ENCODE measurements at regions not wholly inside any gene's neighbourhood (a gene's known extent, or its start where the extent isn't known, plus 50 kb on each side); places are given as distances from the start of the nearest gene placed in this dataset.

DNA sequence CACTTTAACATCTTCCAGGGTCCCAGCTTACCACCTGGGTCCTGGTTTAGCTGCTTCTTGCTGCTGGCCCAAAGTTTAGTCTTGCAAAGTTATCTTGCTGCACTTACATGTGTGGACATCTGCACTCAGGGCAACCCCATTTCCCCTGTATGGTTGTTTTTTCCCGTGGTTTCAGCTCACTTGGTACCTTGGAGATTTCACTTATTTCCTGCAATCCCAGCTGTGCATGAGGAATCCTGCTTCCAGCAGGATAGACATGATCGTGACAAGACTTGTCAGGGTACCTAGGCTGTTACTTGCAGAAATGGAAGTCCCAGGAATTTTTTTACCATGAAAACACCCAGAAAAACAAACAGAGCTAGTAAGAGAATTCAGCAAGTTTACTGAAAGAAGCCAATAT lies 95.9 kb upstream of the LEP start:
- no peak overlapping the region for H3K27ac ChIP-seq (ENCODE audit: insufficient read depth in 1 of 2, low read depth in 1 of 2, low read length in 2 of 2, poor library complexity in 1 of 2, severe bottlenecking in 2 of 2)
- no peak for DNase-seq

DNA sequence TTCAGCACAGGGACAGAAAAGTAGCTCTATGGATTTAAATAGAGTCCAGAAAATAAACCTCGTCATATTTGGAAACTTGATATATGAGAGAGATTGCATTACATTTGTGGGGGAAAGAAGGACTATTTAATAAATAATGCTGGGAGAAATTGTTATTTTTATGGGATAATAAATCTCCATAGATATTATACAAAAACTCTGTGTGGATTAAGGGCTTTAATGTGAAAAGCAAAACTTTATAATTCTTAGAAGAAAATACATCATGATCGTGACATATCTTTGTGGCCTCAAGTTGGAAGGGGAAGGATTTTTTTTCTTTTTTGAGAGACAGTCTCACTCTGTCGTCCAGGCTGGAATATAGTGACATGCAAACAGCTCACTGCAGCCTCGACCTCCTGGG lies 95.0 kb upstream of the LEP start:
- 100% methylated on average over 2 of the region's 4 CpGs for WGBS (ENCODE audit: insufficient coverage)
- ChIA-PET POLR2A (no interaction called here), CTCF (interaction anchor here (1.1 to 1.7 kb wide), 4 partner anchors 10 to 72 kb away, joined by 3 to 4 read pairs (median 4); no protein-coding TSS in a partner anchor)
- H3K4me1 ChIP-seq (ENCODE audit: control extremely low read depth in 1 of 4, control insufficient read depth in 4 of 4, insufficient read depth in 4 of 4, low read length in 3 of 4), result no peaks in the 10 kb centered on the region
- peaks cover 0 to 9% (median 2%) of the 10 kb centered on the region in 5 experiments for H3K9me3 ChIP-seq (ENCODE audit: control extremely low read depth in 1 of 5, control insufficient read depth in 4 of 5, insufficient read depth in 2 of 5, low read depth in 1 of 5, low read length in 4 of 5)
- no peak overlapping the region for H3K4me3 ChIP-seq (ENCODE audit: control insufficient read depth in 1 of 7, extremely low read depth in 1 of 7, insufficient read depth in 4 of 7, low read depth in 2 of 7, low read length in 6 of 7)
- H3K27ac ChIP-seq (ENCODE audit: insufficient read depth in 1 of 2, low read depth in 1 of 2, low read length in 2 of 2, poor library complexity in 1 of 2, severe bottlenecking in 2 of 2), result no peak overlapping the region
- H3K36me3 ChIP-seq (ENCODE audit: control insufficient read depth in 4 of 4, insufficient read depth in 4 of 4, low read length in 3 of 4), result no peaks in the 10 kb centered on the region
- DNase-seq, result no peak
- H3K27me3 ChIP-seq (replicated peaks in 2 of 5; ENCODE audit: control insufficient read depth in 4 of 5, insufficient read depth in 5 of 5, low read length in 4 of 5), result peaks cover 0 to 14% (median 11%) of the 10 kb centered on the region in 5 experiments

More for the DNA sequence above, 95.9 kb upstream of the LEP start:
- WGBS (ENCODE audit: insufficient coverage), result 54% methylated on average over 2 of the region's 2 CpGs
- ChIA-PET CTCF (interaction anchor here (1.1 to 1.3 kb wide), 2 partner anchors 9 to 73 kb away, joined by 3 to 4 read pairs; no protein-coding TSS in a partner anchor), POLR2A (interaction anchor here (0.7 kb wide), 1 partner anchor 131 kb away, joined by 5 read pairs; no protein-coding TSS in a partner anchor)
- H3K4me1 ChIP-seq (ENCODE audit: control extremely low read depth in 1 of 4, control insufficient read depth in 4 of 4, insufficient read depth in 4 of 4, low read length in 3 of 4), result no peaks in the 10 kb centered on the region
- H3K4me3 ChIP-seq (ENCODE audit: control insufficient read depth in 1 of 7, extremely low read depth in 1 of 7, insufficient read depth in 4 of 7, low read depth in 2 of 7, low read length in 6 of 7), result no peak overlapping the region
- H3K27me3 ChIP-seq (replicated peaks in 2 of 5; ENCODE audit: control insufficient read depth in 4 of 5, insufficient read depth in 5 of 5, low read length in 4 of 5), result peaks cover 0 to 14% (median 11%) of the 10 kb centered on the region in 5 experiments
- H3K36me3 ChIP-seq (ENCODE audit: control insufficient read depth in 4 of 4, insufficient read depth in 4 of 4, low read length in 3 of 4), result no peaks in the 10 kb centered on the region
- peaks cover 0 to 15% (median 5%) of the 10 kb centered on the region in 5 experiments for H3K9me3 ChIP-seq (ENCODE audit: control extremely low read depth in 1 of 5, control insufficient read depth in 4 of 5, insufficient read depth in 2 of 5, low read depth in 1 of 5, low read length in 4 of 5)

DNA sequence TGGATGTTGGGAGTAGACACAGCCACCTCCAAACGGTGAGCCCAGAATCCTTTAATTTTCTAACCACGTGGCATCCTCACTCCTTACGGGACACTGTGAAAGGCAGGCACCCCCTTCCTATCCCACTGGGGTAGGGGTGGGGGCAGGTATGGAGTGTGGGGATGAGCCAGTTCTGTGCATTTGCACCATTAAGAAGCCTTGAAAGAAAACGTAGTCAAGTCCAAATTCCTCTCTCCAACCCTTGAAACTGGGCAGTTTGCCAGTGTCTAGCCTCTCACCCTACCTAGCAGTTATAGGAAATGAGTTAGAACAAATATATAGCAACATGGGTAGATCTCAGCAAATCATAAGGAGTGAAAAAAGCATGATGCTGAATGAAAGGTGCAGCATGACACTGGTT lies 92.4 kb upstream of the LEP start:
- WGBS (ENCODE audit: insufficient coverage), result 83% methylated on average over 1 of the region's 4 CpGs
- peaks cover 0 to 17% (median 11%) of the 10 kb centered on the region in 5 experiments for H3K27me3 ChIP-seq (replicated peaks in 2 of 5; ENCODE audit: control insufficient read depth in 4 of 5, insufficient read depth in 5 of 5, low read length in 4 of 5)
- no peaks in the 10 kb centered on the region for H3K36me3 ChIP-seq (ENCODE audit: control insufficient read depth in 4 of 4, insufficient read depth in 4 of 4, low read length in 3 of 4)
- POLR2A ChIA-PET, result no interaction called here
- peaks cover 0 to 3% (median 0%) of the 10 kb centered on the region in 5 experiments for H3K9me3 ChIP-seq (ENCODE audit: control extremely low read depth in 1 of 5, control insufficient read depth in 4 of 5, insufficient read depth in 2 of 5, low read depth in 1 of 5, low read length in 4 of 5)
- peak in 1 of 3 donors; percentile 28 for DNase-seq
- H3K27ac ChIP-seq (ENCODE audit: insufficient read depth in 1 of 2, low read depth in 1 of 2, low read length in 2 of 2, poor library complexity in 1 of 2, severe bottlenecking in 2 of 2), result no peak overlapping the region
- H3K4me3 ChIP-seq (ENCODE audit: control insufficient read depth in 1 of 7, extremely low read depth in 1 of 7, insufficient read depth in 4 of 7, low read depth in 2 of 7, low read length in 6 of 7), result no peak overlapping the region
- no peaks in the 10 kb centered on the region for H3K4me1 ChIP-seq (ENCODE audit: control extremely low read depth in 1 of 4, control insufficient read depth in 4 of 4, insufficient read depth in 4 of 4, low read length in 3 of 4)
- CTCF ChIA-PET, result no interaction called here

DNA sequence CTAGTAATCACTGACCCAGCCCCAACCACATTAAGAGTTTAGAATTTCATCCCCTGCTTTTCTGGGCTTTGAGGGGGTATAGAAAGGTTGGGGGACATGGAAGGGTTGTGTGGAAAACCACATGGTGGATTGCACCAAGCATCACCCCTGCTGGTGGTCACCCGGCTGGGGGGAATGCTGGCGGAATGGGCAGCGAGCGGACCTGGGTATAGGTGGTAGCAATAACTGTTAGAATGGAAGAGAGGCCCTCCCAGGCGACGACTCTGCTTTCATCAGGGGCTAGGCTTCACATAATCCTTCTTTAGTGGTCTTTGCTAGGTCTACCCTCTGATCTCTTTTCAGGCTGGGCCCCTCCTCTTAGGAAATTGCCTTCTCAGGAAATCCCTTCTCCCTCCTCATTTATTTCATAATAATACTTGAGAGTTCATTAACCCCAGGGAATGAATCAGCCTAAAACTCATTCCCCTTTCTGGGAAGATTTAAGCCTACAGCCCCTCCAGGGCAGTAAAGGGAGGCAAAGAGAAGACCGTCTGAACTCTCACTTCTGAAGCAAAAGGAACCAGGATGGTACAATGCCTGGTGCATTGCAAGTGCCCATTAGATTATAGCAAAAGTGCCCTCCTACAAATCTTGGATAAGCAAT lies 90.7 kb upstream of the LEP start:
- Histone ChIP-seq H3K27ac (ENCODE audit: insufficient read depth in 1 of 2, low read depth in 1 of 2, low read length in 2 of 2, poor library complexity in 1 of 2, severe bottlenecking in 2 of 2) (no peak overlapping the region), H3K9me3 (ENCODE audit: control extremely low read depth in 1 of 5, control insufficient read depth in 4 of 5, insufficient read depth in 2 of 5, low read depth in 1 of 5, low read length in 4 of 5) (no peaks in the 10 kb centered on the region), H3K4me1 (ENCODE audit: control extremely low read depth in 1 of 4, control insufficient read depth in 4 of 4, insufficient read depth in 4 of 4, low read length in 3 of 4) (peaks cover 0 to 7% (median 2%) of the 10 kb centered on the region in 4 experiments), H3K4me3 (ENCODE audit: control insufficient read depth in 1 of 7, extremely low read depth in 1 of 7, insufficient read depth in 4 of 7, low read depth in 2 of 7, low read length in 6 of 7) (no peak overlapping the region), H3K27me3 (replicated peaks in 2 of 5; ENCODE audit: control insufficient read depth in 4 of 5, insufficient read depth in 5 of 5, low read length in 4 of 5) (peaks cover 0 to 17% (median 11%) of the 10 kb centered on the region in 5 experiments), H3K36me3 (ENCODE audit: control insufficient read depth in 4 of 4, insufficient read depth in 4 of 4, low read length in 3 of 4) (no peaks in the 10 kb centered on the region)
- WGBS (ENCODE audit: insufficient coverage), result 100% methylated on average over 2 of the region's 7 CpGs
- no peak for DNase-seq
- ChIA-PET CTCF (no interaction called here), POLR2A (no interaction called here)

DNA sequence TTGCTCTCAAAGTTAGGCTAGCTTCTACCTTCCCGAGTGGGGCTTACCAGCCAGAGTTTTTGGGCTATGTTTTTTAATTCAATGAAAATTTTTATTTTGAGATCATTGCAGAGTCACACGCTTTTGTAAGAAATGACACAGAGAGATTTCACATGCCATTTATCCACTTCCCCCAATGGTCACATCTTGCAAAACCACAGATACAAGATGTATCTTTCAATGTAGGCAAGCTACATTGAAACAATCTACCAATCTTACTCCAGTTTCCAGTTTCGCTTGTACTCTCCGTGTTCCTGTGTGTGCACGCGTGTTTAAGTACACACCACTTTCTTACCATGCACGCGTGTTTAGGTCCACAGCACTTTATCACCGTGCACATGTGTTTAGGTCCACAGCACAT lies 89.4 kb upstream of the LEP start:
- Histone ChIP-seq H3K9me3 (ENCODE audit: control extremely low read depth in 1 of 5, control insufficient read depth in 4 of 5, insufficient read depth in 2 of 5, low read depth in 1 of 5, low read length in 4 of 5) (no peaks in the 10 kb centered on the region), H3K4me3 (ENCODE audit: control insufficient read depth in 1 of 7, extremely low read depth in 1 of 7, insufficient read depth in 4 of 7, low read depth in 2 of 7, low read length in 6 of 7) (no peak overlapping the region), H3K4me1 (ENCODE audit: control extremely low read depth in 1 of 4, control insufficient read depth in 4 of 4, insufficient read depth in 4 of 4, low read length in 3 of 4) (peaks cover 0 to 10% (median 4%) of the 10 kb centered on the region in 4 experiments), H3K36me3 (ENCODE audit: control insufficient read depth in 4 of 4, insufficient read depth in 4 of 4, low read length in 3 of 4) (no peaks in the 10 kb centered on the region), H3K27me3 (replicated peaks in 2 of 5; ENCODE audit: control insufficient read depth in 4 of 5, insufficient read depth in 5 of 5, low read length in 4 of 5) (peaks cover 0 to 17% (median 11%) of the 10 kb centered on the region in 5 experiments), H3K27ac (ENCODE audit: insufficient read depth in 1 of 2, low read depth in 1 of 2, low read length in 2 of 2, poor library complexity in 1 of 2, severe bottlenecking in 2 of 2) (no peak overlapping the region)
- CTCF ChIA-PET, result no interaction called here
- POLR2A ChIA-PET, result no interaction called here
- WGBS (ENCODE audit: insufficient coverage), result 93% methylated on average over 8 of the region's 9 CpGs
- peak in 1 of 3 donors; percentile 17 for DNase-seq

DNA sequence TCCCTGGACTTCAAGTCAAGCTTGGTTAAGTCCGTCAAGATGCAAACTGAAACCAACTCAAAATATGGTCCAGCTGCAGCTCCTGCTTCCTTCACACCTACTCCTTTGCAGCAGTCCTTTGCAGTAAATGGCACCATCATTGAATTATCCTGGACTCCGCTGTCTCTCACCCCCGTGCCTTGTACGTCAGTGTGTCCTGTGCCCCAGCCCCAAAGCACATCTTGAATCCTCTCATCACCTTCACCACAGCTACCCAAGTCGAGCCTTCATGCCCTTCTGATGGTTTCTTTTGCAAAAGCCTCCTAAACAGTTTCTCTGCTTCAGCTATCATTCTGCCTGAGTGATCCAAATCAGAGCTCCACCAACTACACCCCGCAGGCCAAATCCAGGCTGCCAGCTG lies 88.4 kb upstream of the LEP start:
- H3K27me3 ChIP-seq (replicated peaks in 2 of 5; ENCODE audit: control insufficient read depth in 4 of 5, insufficient read depth in 5 of 5, low read length in 4 of 5), result peaks cover 0 to 17% (median 11%) of the 10 kb centered on the region in 5 experiments
- ChIA-PET POLR2A (no interaction called here), CTCF (interaction anchor here (1.0 kb wide), 1 partner anchor 16 kb away, joined by 8 read pairs; no protein-coding TSS in a partner anchor)
- H3K27ac ChIP-seq (ENCODE audit: insufficient read depth in 1 of 2, low read depth in 1 of 2, low read length in 2 of 2, poor library complexity in 1 of 2, severe bottlenecking in 2 of 2), result no peak overlapping the region
- H3K4me1 ChIP-seq (ENCODE audit: control extremely low read depth in 1 of 4, control insufficient read depth in 4 of 4, insufficient read depth in 4 of 4, low read length in 3 of 4), result peaks cover 0 to 10% (median 4%) of the 10 kb centered on the region in 4 experiments
- H3K4me3 ChIP-seq (ENCODE audit: control insufficient read depth in 1 of 7, extremely low read depth in 1 of 7, insufficient read depth in 4 of 7, low read depth in 2 of 7, low read length in 6 of 7), result no peak overlapping the region
- H3K9me3 ChIP-seq (ENCODE audit: control extremely low read depth in 1 of 5, control insufficient read depth in 4 of 5, insufficient read depth in 2 of 5, low read depth in 1 of 5, low read length in 4 of 5), result no peaks in the 10 kb centered on the region
- WGBS (ENCODE audit: insufficient coverage), result 95% methylated on average over 5 of the region's 6 CpGs
- no peak for DNase-seq
- no peaks in the 10 kb centered on the region for H3K36me3 ChIP-seq (ENCODE audit: control insufficient read depth in 4 of 4, insufficient read depth in 4 of 4, low read length in 3 of 4)

DNA sequence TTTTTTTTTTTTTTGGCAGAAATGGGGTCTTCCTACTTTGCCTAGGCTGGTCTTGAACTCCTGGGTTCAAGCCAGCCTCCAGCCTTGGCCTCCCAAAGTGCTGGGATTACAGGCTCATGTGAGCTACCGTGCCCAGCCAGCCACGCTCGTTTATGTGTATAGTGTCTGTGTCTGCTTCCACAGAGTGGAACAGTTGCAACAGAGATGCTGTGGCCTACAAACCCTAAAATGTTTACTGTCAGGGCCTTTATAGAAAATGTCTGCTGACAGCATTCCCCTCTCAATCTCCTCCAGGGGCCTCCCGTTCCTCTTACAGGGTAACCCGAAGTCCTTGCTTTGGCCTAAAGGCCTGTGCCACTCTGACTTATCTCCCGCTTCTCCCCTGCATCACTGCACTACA lies 87.6 kb upstream of the LEP start:
- Histone ChIP-seq H3K36me3 (ENCODE audit: control insufficient read depth in 4 of 4, insufficient read depth in 4 of 4, low read length in 3 of 4) (no peaks in the 10 kb centered on the region), H3K27ac (ENCODE audit: insufficient read depth in 1 of 2, low read depth in 1 of 2, low read length in 2 of 2, poor library complexity in 1 of 2, severe bottlenecking in 2 of 2) (no peak overlapping the region), H3K9me3 (ENCODE audit: control extremely low read depth in 1 of 5, control insufficient read depth in 4 of 5, insufficient read depth in 2 of 5, low read depth in 1 of 5, low read length in 4 of 5) (no peaks in the 10 kb centered on the region), H3K4me1 (ENCODE audit: control extremely low read depth in 1 of 4, control insufficient read depth in 4 of 4, insufficient read depth in 4 of 4, low read length in 3 of 4) (peaks cover 0 to 10% (median 4%) of the 10 kb centered on the region in 4 experiments), H3K4me3 (ENCODE audit: control insufficient read depth in 1 of 7, extremely low read depth in 1 of 7, insufficient read depth in 4 of 7, low read depth in 2 of 7, low read length in 6 of 7) (no peak overlapping the region), H3K27me3 (replicated peaks in 2 of 5; ENCODE audit: control insufficient read depth in 4 of 5, insufficient read depth in 5 of 5, low read length in 4 of 5) (peaks cover 0 to 12% (median 8%) of the 10 kb centered on the region in 5 experiments)
- 97% methylated on average over 3 of the region's 6 CpGs for WGBS (ENCODE audit: insufficient coverage)
- ChIA-PET CTCF (interaction anchor here (1.0 to 1.4 kb wide), 2 partner anchors 17 to 28 kb away, joined by 5 to 8 read pairs; no protein-coding TSS in a partner anchor), POLR2A (no interaction called here)
- DNase-seq, result no peak
